H9 (cell line): ENCODE measurements at regions not wholly inside any gene's neighbourhood (a gene's known extent, or its start where the extent isn't known, plus 50 kb on each side); places are given as distances from the start of the nearest gene placed in this dataset.

Source experiments
- DNase-seq: peaks from one replicate; pipeline ENCODE4 v3.0.0-alpha.2; 2017
- H2AFZ ChIP-seq: one replicate; pipeline ENCODE4 v1.6.1; 2013; ENCODE audit warnings: mild to moderate bottlenecking, low read length, control low read depth, moderate library complexity
- H2AK5ac ChIP-seq: 2 replicates; pipeline ENCODE4 v1.6.1; 2013; ENCODE audit warnings: low read length, control low read depth, mixed read lengths; ENCODE audit not compliant: insufficient read length
- H2BK120ac ChIP-seq: one replicate; pipeline ENCODE4 v1.6.1; 2013; ENCODE audit warnings: low read depth, mild to moderate bottlenecking, low read length, control low read depth, inconsistent platforms; ENCODE audit not compliant: poor library complexity, severe bottlenecking
- H2BK12ac ChIP-seq: 2 replicates; pipeline ENCODE4 v1.6.1; 2013; ENCODE audit warnings: low read length, control low read depth, mixed read lengths, low read depth; ENCODE audit not compliant: insufficient read length
- H2BK15ac ChIP-seq: 2 replicates; pipeline ENCODE4 v1.6.1; 2013; ENCODE audit warnings: low read depth, low read length, control low read depth
- H2BK20ac ChIP-seq: one replicate; pipeline ENCODE4 v1.6.1; 2013; ENCODE audit warnings: low read depth, mild to moderate bottlenecking, low read length, control low read depth, inconsistent platforms; ENCODE audit not compliant: poor library complexity, severe bottlenecking
- H2BK5ac ChIP-seq: 2 replicates; pipeline ENCODE4 v1.6.1; 2013; ENCODE audit warnings: low read length, control low read depth, mixed read lengths; ENCODE audit not compliant: insufficient read length
- H3K14ac ChIP-seq: 2 replicates; pipeline ENCODE4 v1.6.1; 2013; ENCODE audit warnings: low read length, control low read depth; ENCODE audit not compliant: insufficient read depth
- H3K18ac ChIP-seq: 2 replicates; pipeline ENCODE4 v1.6.1; 2013; ENCODE audit warnings: low read depth, mild to moderate bottlenecking, mixed read lengths, low read length, control low read depth; ENCODE audit not compliant: insufficient read length
- H3K23ac ChIP-seq: 2 replicates; pipeline ENCODE4 v1.6.1; 2013; ENCODE audit warnings: low read length, control low read depth, mixed read lengths, low read depth; ENCODE audit not compliant: insufficient read length
- H3K23me2 ChIP-seq: 2 replicates; pipeline ENCODE4 v1.6.1; 2013; ENCODE audit warnings: low read depth, mild to moderate bottlenecking, mixed read lengths, low read length, control low read depth; ENCODE audit not compliant: insufficient read length, poor library complexity, severe bottlenecking
- H3K27ac ChIP-seq: 2 replicates; pipeline ENCODE4 v1.5.1; 2013; ENCODE audit warnings: low read length, control low read depth, mixed read lengths, low read depth; ENCODE audit not compliant: insufficient read length
- H3K27me3 ChIP-seq: 2 replicates; pipeline ENCODE4 v1.6.1; 2013; ENCODE audit warnings: low read length, control low read depth, inconsistent platforms; ENCODE audit not compliant: insufficient read depth
- H3K4ac ChIP-seq: 2 replicates; pipeline ENCODE4 v1.6.1; 2013; ENCODE audit warnings: low read depth, mild to moderate bottlenecking, control low read depth, inconsistent platforms, low read length, moderate library complexity
- H3K4me1 ChIP-seq: 2 replicates; pipeline ENCODE4 v1.6.1; 2013; ENCODE audit warnings: low read length, control low read depth, inconsistent platforms; ENCODE audit not compliant: insufficient read depth
- H3K4me2 ChIP-seq: 2 replicates; pipeline ENCODE4 v1.6.1; 2013; ENCODE audit warnings: low read length, control low read depth, mixed read lengths; ENCODE audit not compliant: insufficient read length, insufficient read depth
- H3K56ac ChIP-seq: 2 replicates; pipeline ENCODE4 v1.6.1; 2013; ENCODE audit warnings: low read depth, mild to moderate bottlenecking, mixed read lengths, low read length, control low read depth; ENCODE audit not compliant: insufficient read length
- H3K79me1 ChIP-seq: 2 replicates; pipeline ENCODE4 v1.6.1; 2013; ENCODE audit warnings: low read depth, mild to moderate bottlenecking, moderate library complexity, low read length, control low read depth, inconsistent platforms; ENCODE audit not compliant: insufficient read depth, poor library complexity, severe bottlenecking
- H3K79me2 ChIP-seq: 2 replicates; pipeline ENCODE4 v1.6.1; 2013; ENCODE audit warnings: low read length, control low read depth, inconsistent platforms; ENCODE audit not compliant: insufficient read depth
- H3K9ac ChIP-seq: 2 replicates; pipeline ENCODE4 v1.6.1; 2013; ENCODE audit warnings: low read length, control low read depth, mixed read lengths; ENCODE audit not compliant: insufficient read length; ENCODE audit errors: extremely low read depth
- H3K9me3 ChIP-seq: one replicate; pipeline ENCODE4 v1.6.1; 2013; ENCODE audit warnings: low read depth, low read length, inconsistent platforms; ENCODE audit not compliant: control insufficient read depth
- H3T11ph ChIP-seq: one replicate; pipeline ENCODE4 v1.6.1; 2013; ENCODE audit warnings: mild to moderate bottlenecking, low read length, control low read depth, inconsistent platforms
- H4K20me1 ChIP-seq: one replicate; pipeline ENCODE4 v1.6.1; 2013; ENCODE audit not compliant: control insufficient read depth, insufficient read length, insufficient read depth
- H4K5ac ChIP-seq: 2 replicates; pipeline ENCODE4 v1.6.1; 2013; ENCODE audit warnings: low read depth, mild to moderate bottlenecking, mixed read lengths, low read length, control low read depth; ENCODE audit not compliant: insufficient read length
- H4K8ac ChIP-seq: replicated peaks from 2 replicates; pipeline ENCODE4 v1.6.1; 2013; ENCODE audit warnings: low read length, control low read depth, mixed read lengths, low read depth; ENCODE audit not compliant: insufficient read length
- H4K91ac ChIP-seq: 2 replicates; pipeline ENCODE4 v1.6.1; 2013; ENCODE audit warnings: low read depth, mild to moderate bottlenecking, moderate library complexity, mixed read lengths, low read length, control low read depth; ENCODE audit not compliant: insufficient read length
- H3K27ac Mint-ChIP-seq, 3 experiments: 2 replicates in 2 of 3; 3 replicates in 1 of 3; pipeline ENCODE4 v1.8.0; 2020 to 2021; ENCODE audit warnings: mixed read lengths in 3 of 3, mild to moderate bottlenecking in 1 of 3, moderate library complexity in 1 of 3
- H3K27me3 Mint-ChIP-seq: 2 replicates; pipeline ENCODE4 v1.8.0; 2021; ENCODE audit warnings: low read depth, mild to moderate bottlenecking, moderate library complexity, mixed read lengths
- H3K36me3 Mint-ChIP-seq, 3 experiments: 2 replicates in 2 of 3; 3 replicates in 1 of 3; pipeline ENCODE4 v1.8.0; 2020 to 2021; ENCODE audit warnings: low read depth in 3 of 3, mixed read lengths in 3 of 3; ENCODE audit not compliant: insufficient read depth in 1 of 3
- H3K4me1 Mint-ChIP-seq, 2 experiments: 2 replicates each; pipeline ENCODE4 v1.8.0; 2020; ENCODE audit warnings: mixed read lengths in 2 of 2
- H3K4me3 Mint-ChIP-seq, 2 experiments: 2 replicates in 1 of 2; 3 replicates in 1 of 2; pipeline ENCODE4 v1.8.0; 2020 to 2021; ENCODE audit warnings: mild to moderate bottlenecking in 2 of 2, mixed read lengths in 2 of 2, moderate library complexity in 1 of 2
- H3K9me3 Mint-ChIP-seq, 2 experiments: 2 replicates in 1 of 2; 3 replicates in 1 of 2; pipeline ENCODE4 v1.8.0; 2020; ENCODE audit warnings: mild to moderate bottlenecking in 2 of 2, mixed read lengths in 2 of 2, moderate library complexity in 1 of 2
- WGBS: extraction: QIAGEN DNeasy Blood & Tissue Kit; methylation state at CpG from one replicate; pipeline ENCODE4 v1.1.7; 2013; ENCODE audit warnings: missing lambda C conversion rate, low lambda C conversion rate, mixed read lengths; ENCODE audit not compliant: insufficient read length; ENCODE audit errors: extremely low coverage; 5-methylcytosine and 5-hydroxymethylcytosine counted together
- TF ChIP-seq, protein P1 (sequence below): fragments of 200-600 bp; sonication (generic); conservative IDR thresholded peaks from 3 replicates; pipeline ENCODE4 v1.8.0; 2021; ENCODE audit warnings: antibody characterized with exemption, mild to moderate bottlenecking

DNA sequence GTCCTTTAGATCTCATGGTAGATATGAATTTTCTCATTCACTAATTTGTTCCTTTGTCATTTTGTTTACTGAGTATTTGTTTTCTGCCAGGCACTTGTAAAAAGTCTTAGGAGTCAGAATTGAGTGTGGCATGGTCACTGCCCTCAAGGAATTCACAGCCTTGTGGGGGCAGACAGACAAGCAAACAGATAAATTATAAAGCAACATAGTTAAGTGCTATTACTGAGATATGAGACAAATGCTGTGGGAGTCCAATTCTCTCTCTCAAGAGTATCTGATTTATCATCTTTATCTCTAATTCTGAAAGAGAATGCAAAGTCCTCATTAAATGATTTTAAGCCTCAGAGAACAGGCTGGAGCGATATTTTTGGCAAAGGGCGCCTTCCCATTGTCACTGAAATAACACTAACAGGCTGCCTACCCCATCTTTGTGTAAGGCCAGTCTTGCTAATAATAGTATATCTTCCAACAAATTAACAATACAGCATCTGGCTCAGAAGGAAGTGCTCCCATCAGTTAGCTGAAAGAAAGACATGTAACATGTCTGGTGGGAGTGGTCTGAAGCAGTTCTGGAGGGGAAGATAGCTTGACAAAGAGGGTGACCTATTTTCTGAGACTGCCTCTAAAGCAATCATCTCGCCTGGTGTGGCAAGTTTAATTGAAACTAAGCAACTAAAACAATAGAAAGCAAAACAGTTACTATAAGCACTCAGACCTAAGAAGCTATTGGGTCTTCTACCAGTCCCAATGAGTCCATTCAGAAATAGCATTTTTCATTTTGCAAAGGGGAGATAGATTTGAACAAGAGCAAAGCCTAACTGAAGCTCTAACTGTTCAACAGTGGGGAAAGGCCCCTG is 61.5 kb upstream of the AMOT start:
- Histone ChIP-seq H2AFZ (no peak overlapping the region), H3K9me3 (no peaks in the 10 kb centered on the region), H3K4me2 (no peak overlapping the region), H4K20me1 (no peaks in the 10 kb centered on the region), H2BK12ac (no peak overlapping the region), H3K4me1 (no peaks in the 10 kb centered on the region), H2BK120ac (no peak overlapping the region), H3K23me2 (no peaks in the 10 kb centered on the region), H3T11ph (no peak overlapping the region), H4K8ac (no peak overlapping the region), H2BK20ac (no peak overlapping the region), H2BK5ac (no peak overlapping the region), H4K5ac (no peak overlapping the region), H3K79me1 (no peaks in the 10 kb centered on the region), H3K9ac (no peak overlapping the region), H3K4ac (no peak overlapping the region), H3K18ac (no peak overlapping the region), H3K56ac (no peak overlapping the region), H4K91ac (no peak overlapping the region), H2AK5ac (no peak overlapping the region), H3K27me3 (no peaks in the 10 kb centered on the region), H3K23ac (no peak overlapping the region), H3K27ac (no peak overlapping the region), H3K14ac (no peak overlapping the region), H3K79me2 (no peaks in the 10 kb centered on the region), H2BK15ac (no peak overlapping the region)
- H3K27me3 Mint-ChIP-seq: no peaks in the 10 kb centered on the region
- H3K4me3 Mint-ChIP-seq: no peak overlapping the region
- no peak overlapping the region for H3K27ac Mint-ChIP-seq
- H3K36me3 Mint-ChIP-seq: no peaks in the 10 kb centered on the region
- DNase-seq: no peak
- H3K4me1 Mint-ChIP-seq: no peaks in the 10 kb centered on the region
- H3K9me3 Mint-ChIP-seq: no peaks in the 10 kb centered on the region; a peak in 1 of 5 replicates
- WGBS: no CpG with 5 or more reads among the region's 3 CpGs
- TF ChIP-seq, protein P1, sequence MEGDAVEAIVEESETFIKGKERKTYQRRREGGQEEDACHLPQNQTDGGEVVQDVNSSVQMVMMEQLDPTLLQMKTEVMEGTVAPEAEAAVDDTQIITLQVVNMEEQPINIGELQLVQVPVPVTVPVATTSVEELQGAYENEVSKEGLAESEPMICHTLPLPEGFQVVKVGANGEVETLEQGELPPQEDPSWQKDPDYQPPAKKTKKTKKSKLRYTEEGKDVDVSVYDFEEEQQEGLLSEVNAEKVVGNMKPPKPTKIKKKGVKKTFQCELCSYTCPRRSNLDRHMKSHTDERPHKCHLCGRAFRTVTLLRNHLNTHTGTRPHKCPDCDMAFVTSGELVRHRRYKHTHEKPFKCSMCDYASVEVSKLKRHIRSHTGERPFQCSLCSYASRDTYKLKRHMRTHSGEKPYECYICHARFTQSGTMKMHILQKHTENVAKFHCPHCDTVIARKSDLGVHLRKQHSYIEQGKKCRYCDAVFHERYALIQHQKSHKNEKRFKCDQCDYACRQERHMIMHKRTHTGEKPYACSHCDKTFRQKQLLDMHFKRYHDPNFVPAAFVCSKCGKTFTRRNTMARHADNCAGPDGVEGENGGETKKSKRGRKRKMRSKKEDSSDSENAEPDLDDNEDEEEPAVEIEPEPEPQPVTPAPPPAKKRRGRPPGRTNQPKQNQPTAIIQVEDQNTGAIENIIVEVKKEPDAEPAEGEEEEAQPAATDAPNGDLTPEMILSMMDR: no peak
